Dedifferentiated amniotic fluid mesenchymal stem cell (primary cell): ENCODE measurements at regions not wholly inside any gene's neighbourhood (a gene's known extent, or its start where the extent isn't known, plus 50 kb on each side); places are given as distances from the start of the nearest gene placed in this dataset.

Source experiments
- DNase-seq: peaks from one replicate; pipeline ENCODE4 v3.0.0-alpha.2; 2016; ENCODE audit errors: extremely low spot score

- DNase-seq, result no peak
Observed at GRCh38 chr6:21955053-21955595, 341.7 kb downstream of the PRL start.

DNA sequence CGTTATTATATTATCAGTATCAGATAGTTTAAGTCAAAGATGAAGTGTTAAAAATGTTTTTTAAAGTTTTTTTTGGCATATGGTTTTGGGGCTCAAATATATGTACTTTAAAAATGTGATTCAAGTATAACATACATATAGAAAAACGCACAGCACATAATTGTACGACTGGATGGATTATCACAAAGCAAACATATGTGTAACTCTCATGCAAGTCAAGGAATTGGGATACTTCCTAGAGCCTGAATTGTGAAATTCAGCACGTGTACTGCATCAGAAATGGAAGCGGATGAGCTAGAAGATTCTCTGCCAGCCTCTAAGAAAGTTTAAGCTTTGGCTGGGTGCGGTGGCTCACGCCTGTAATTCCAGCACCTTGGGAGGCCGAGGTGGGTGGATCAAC is 340.9 kb downstream of the PRL start:
- no peak for DNase-seq

DNA sequence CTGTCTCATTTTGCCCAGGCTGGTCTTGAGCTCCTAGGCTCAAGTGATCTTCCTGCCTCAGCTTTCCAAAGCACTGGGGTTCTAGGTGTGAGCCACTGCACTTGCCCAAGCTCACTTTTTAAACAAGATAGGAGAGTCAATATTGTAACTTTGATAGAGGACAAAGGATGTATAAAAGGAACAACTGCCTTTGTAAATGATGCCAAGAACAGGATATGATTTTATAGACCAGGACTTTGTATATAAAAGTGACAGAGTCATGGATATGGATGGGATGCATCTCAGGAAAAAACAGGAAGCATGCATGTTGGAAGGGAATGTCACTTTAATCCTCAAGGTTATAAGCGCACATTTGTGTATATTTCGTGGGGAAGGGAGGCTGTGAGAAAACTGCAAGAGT is 338.4 kb downstream of the PRL start:
- no peak for DNase-seq

DNA sequence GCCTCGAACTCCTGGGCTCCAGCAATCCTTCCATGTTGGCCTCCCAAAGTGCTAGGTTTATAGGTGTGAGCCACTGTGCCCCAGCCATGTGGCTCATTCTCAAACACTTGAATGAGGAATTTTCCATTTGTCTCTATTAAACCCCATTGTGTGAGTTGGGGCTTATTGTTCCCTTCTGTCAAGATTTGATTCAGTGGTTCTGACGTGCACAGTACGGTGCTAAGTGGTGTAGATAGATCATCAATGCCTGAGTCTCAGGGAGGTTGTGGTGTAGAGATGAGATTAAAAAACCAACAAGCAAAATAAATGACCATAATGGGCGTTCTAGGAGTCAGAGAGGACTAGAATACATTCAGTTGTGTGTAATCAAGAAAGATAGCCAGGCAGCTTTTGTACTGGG is 335.6 kb downstream of the PRL start:
- no peak for DNase-seq

DNA sequence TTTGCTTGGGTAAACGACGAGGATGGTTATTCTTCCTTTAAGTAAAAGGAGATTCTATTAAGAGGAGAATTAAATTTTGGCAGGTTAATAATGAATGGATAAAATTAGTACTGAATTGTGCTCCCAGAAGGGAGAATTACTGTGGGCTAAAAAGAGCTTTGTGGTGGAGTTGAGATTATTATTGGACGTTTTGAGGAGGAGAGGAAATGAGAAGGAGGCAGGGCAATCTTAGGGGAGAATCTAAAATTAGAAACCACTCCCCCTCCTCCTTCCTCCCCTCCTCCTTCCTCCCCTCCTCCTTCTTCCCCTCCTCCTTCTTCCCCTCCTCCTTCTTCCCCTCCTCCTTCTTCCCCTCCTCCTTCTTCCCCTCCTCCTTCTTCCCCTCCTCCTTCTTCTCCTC is 331.8 kb downstream of the PRL start:
- no peak for DNase-seq

GRCh38 chr6:21965953-21966539 is 330.8 kb downstream of the PRL start:
- DNase-seq, result no peak

GRCh38 chr6:21967056-21967974 is 329.5 kb downstream of the PRL start:
- DNase-seq, result no peak

DNA sequence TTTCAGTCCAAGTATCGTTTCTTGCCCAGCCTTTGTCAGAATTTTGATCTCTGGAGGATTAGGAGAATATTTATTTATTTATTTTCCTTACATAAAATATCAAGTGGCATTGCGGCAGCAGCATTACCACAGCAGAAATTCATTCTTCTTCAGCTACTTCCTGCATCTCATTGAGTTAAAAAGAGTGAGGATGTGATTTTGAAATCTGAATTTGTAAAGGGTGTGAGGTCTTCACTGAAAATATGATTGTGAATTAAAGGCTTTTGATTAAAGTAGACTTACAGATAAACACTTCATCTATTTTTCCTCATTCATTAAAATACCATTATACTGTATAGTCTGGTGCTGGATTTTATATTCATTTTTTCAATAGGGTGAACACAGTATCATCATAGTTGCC is 328.4 kb downstream of the PRL start:
- no peak for DNase-seq

GRCh38 chr6:21969192-21969591 is 327.6 kb downstream of the PRL start:
- no peak for DNase-seq

- no peak for DNase-seq
Observed at GRCh38 chr6:21970569-21971300, 326.1 kb downstream of the PRL start.

GRCh38 chr6:21971541-21971940 is 325.3 kb downstream of the PRL start:
- no peak for DNase-seq

DNA sequence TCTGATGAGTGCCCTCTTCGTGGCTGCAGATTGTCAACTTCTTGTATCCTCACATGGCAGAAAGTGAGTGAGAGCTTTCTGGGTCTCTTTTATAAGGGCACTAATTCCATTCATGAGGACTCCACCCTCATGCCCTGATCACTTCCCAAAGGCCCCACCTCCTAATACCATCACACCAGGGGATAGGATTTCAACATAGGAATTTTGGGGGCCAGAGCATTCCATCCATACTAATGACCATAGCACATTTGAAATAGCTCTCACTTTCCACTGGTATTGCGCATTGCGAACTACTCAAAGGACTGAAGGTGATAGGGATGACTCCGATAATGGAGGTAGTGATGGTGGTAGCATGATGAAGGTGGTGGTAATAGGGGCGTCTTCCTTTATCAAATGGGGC is 324.3 kb downstream of the PRL start:
- DNase-seq, result no peak

DNA sequence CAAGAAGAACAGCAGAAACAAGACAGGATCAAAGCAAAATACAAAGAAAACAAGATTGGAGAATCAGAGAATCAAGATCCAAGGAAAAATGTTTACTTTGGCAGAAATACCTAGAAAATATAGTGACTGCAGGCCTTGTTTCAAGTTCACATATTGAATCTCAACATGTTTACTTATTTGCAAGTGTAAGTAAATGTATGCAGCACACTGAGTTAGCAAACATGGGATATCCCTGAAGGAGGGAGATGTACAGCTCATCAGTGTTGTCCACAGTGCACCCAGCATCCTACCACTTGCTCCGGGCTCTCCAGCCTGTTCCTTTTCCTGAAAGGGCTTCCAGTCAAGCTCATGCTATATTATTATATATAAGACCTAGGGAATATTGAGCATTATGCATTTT is 319.5 kb downstream of the PRL start:
- no peak for DNase-seq

GRCh38 chr6:21981235-21981833 is 315.5 kb downstream of the PRL start:
- DNase-seq, result no peak

GRCh38 chr6:21984135-21984534 is 312.7 kb downstream of the PRL start:
- DNase-seq, result no peak

DNA sequence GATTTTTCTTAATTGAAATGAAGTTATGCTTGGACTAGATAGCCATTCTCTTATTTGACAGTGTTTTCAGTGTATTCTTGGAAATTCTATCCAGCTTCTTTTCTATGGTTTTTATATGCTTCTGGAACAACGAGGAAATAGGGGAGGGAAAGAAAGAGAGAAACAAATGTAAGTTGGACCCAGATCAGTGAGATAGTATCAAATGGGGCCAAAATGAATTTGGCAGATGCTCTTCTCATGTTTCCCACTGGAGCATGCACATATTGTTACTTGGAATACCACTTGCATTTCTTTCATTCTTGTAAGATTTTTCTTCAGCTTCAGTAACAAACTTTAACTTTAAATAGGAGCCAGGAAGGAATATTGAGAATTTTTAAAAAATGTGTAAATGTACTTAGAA is 312.3 kb downstream of the PRL start:
- peak; percentile 39 for DNase-seq

DNA sequence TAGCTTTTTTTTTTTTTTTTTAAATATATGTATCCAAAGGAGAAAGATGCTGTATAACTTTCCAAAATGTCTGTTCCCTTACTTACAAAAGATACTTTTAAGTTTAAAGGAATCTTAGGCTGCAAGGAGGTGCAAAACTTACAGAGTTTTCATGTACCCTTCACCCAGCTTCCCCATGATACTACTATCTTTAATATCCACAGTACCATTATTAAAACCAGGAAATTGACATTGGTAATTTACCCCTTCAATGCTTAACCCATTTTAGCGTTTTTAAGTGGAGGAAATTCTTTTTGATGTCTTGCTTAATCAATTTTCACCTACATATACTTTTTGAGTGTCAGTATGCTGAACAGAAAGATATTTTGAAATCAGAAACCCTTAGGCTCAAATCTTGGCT is 310.9 kb downstream of the PRL start:
- DNase-seq, result no peak

GRCh38 chr6:21986703-21987102 is 310.1 kb downstream of the PRL start:
- no peak for DNase-seq

- DNase-seq, result peak; percentile 88
Observed at GRCh38 chr6:21987501-21987957, 309.3 kb downstream of the PRL start.

- DNase-seq, result no peak
Observed at GRCh38 chr6:21990577-21990976, 306.3 kb downstream of the PRL start.

- DNase-seq, result peak; percentile 20
Observed at GRCh38 chr6:21992178-21992967, 304.5 kb downstream of the PRL start.
